NOMO-1 treated with DMSO at 0.1 percent for 48 hours (cell line): ENCODE measurements at regions not wholly inside any gene's neighbourhood (a gene's known extent, or its start where the extent isn't known, plus 50 kb on each side); places are given as distances from the start of the nearest gene placed in this dataset.

Source experiments
- DNase-seq: peaks from one replicate; lab custom pipeline; 2025; ENCODE audit not compliant: unreplicated experiment; lab: John Stamatoyannopoulos, UW

GRCh38 chr4:30930276-30930675 lies 210.1 kb downstream of the PCDH7 start:
- DNase-seq = no peak

GRCh38 chr4:30932581-30932980 lies 212.4 kb downstream of the PCDH7 start:
- DNase-seq = no peak

- no peak for DNase-seq
Observed at GRCh38 chr4:30939069-30939468, 218.9 kb downstream of the PCDH7 start.

GRCh38 chr4:30939684-30940083 lies 219.5 kb downstream of the PCDH7 start:
- no peak for DNase-seq

- DNase-seq = no peak
Observed at GRCh38 chr4:30941641-30942040, 221.5 kb downstream of the PCDH7 start.

- DNase-seq = no peak
Observed at GRCh38 chr4:30943356-30943755, 223.2 kb downstream of the PCDH7 start.

- no peak for DNase-seq
Observed at GRCh38 chr4:30945586-30945985, 225.4 kb downstream of the PCDH7 start.

GRCh38 chr4:30946288-30946687 lies 226.1 kb downstream of the PCDH7 start:
- DNase-seq = no peak

- no peak for DNase-seq
Observed at GRCh38 chr4:30948653-30949052, 228.5 kb downstream of the PCDH7 start.

- no peak for DNase-seq
Observed at GRCh38 chr4:30950737-30951136, 230.6 kb downstream of the PCDH7 start.

- DNase-seq = no peak
Observed at GRCh38 chr4:30952526-30953219, 232.5 kb downstream of the PCDH7 start.

- no peak for DNase-seq
Observed at GRCh38 chr4:30953799-30954198, 233.6 kb downstream of the PCDH7 start.

- DNase-seq = no peak
Observed at GRCh38 chr4:30956916-30957315, 236.7 kb downstream of the PCDH7 start.

- DNase-seq = no peak
Observed at GRCh38 chr4:30957706-30958105, 237.5 kb downstream of the PCDH7 start.

- DNase-seq = no peak
Observed at GRCh38 chr4:30959781-30960485, 239.8 kb downstream of the PCDH7 start.

- no peak for DNase-seq
Observed at GRCh38 chr4:30962939-30963338, 242.8 kb downstream of the PCDH7 start.

GRCh38 chr4:30968926-30969325 lies 248.8 kb downstream of the PCDH7 start:
- DNase-seq = no peak

- no peak for DNase-seq
Observed at GRCh38 chr4:30972542-30972941, 252.4 kb downstream of the PCDH7 start.

GRCh38 chr4:30973993-30974392 lies 253.8 kb downstream of the PCDH7 start:
- no peak for DNase-seq

GRCh38 chr4:30979402-30979801 lies 259.2 kb downstream of the PCDH7 start:
- DNase-seq = no peak

- DNase-seq = no peak
Observed at GRCh38 chr4:30989508-30989907, 269.3 kb downstream of the PCDH7 start.

GRCh38 chr4:30996841-30997240 lies 276.7 kb downstream of the PCDH7 start:
- no peak for DNase-seq

GRCh38 chr4:31005037-31005436 lies 284.9 kb downstream of the PCDH7 start:
- no peak for DNase-seq
